Kidney glomerular epithelial cell (primary cell): ENCODE measurements at regions not wholly inside any gene's neighbourhood (a gene's known extent, or its start where the extent isn't known, plus 50 kb on each side); places are given as distances from the start of the nearest gene placed in this dataset.
"Not testable (repeated sequence)": the region's sequence is repeated elsewhere in the genome, so short reads cannot be mapped to it uniquely, and the experiment has no call there.

ENCODE experiments used
- DNase-seq: peaks from one replicate; lab custom pipeline; 2025; lab: John Stamatoyannopoulos, UW

- DNase-seq = no peak
Observed at GRCh38 chr11:15300341-15300740, 185.6 kb downstream of the INSC start.

GRCh38 chr11:15307619-15308024 is 192.9 kb downstream of the INSC start:
- no peak for DNase-seq

GRCh38 chr11:15308840-15309239 is 194.1 kb downstream of the INSC start:
- DNase-seq = no peak

DNA sequence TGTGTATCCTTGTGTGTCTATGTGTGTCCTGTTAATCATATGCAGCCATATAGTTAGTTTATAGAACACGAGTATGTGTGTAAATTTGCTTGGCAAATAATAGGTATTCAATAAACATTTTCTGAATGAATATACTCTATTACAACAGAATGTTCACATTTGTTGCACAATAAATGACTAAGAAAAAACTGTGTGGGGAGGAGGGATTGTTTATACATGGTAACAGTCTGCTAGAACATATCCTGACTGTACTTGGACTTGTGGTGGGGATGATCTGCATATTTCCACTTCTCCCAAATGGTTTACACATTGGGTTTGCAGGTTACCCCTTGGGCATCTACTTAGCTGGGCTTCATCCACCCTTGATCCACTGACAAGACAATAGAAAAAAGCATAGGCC is 194.6 kb downstream of the INSC start:
- no peak for DNase-seq

DNA sequence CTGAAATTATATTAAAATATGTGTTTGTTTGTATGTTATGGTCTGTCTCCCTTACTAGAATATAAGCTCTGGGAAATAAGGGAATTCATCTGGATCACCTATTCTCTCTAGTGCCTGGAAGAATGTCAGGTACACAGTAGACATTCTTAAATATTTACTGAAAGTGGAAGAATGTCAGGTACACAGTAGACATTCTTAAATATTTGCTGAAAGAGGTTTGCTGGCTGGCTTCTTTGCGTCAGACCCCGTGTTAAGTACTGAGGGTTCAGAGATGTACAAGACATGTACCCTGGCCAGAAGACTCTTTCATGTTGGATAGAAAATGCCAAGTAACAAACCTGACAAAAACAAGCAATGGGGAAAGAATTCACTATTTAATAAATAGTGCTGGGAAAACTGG is 199.1 kb downstream of the INSC start:
- no peak for DNase-seq

DNA sequence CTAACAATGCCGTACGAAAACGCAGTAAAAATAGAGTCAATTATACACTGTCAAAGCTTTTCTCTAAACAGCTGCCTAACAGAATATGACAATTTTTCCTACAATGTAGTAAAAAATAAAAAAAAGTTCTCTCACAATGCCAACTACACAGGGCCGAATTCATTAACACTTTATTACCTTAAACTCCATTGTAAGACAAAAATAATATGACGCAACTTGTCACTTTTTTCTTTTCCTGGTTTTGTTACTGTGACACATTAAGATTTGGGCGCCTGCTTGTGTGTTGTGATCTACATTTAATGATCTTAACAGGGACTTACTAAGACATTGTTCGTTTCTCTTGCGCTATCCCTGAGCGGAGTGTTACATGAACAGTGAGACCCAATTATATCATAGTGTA is 204.1 kb downstream of the INSC start:
- DNase-seq = no peak

- no peak for DNase-seq
Observed at GRCh38 chr11:15326520-15326919, 211.8 kb downstream of the INSC start.

DNA sequence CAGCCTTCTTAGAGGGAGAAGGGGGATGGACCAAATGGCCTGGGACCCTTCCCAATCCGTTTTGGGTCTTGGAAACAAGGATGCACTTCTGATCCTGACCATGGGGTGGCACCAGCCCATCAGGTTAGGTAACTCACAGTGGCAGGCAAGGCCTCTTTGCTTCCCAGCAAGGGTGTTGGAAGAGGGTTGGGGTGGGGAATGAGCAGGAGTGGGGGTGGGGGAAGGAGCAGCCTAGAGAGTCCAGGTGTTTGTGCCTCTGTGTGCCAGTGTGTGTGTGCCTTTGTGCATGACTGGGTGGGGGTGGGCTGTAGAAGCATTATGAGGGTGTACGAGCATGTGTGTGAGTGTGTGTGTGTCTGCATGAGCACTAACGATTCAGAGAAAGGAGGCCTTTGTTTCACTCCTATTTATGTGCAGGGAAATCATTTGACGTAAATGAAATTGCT is 213.1 kb downstream of the INSC start:
- DNase-seq = peak; percentile 14

DNA sequence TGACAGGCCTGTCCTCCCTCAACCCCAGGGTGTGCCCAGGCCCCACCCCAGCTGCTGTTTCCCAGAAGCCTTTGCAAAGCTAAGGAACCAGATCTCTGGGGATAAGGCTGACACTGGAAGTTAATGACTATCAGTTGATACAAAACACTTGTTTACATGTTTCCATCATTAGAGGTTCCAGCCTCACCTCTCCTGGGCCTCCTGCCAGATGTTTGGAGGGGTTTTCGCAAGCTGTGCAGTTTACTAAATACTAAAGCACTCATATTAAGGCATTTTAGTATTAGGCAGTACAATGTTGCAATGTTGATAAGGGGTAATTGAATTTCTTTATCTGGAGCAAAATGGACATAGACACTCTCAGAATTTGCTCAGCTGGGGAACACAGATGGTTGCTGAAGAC is 218.7 kb downstream of the INSC start:
- DNase-seq = no peak

DNA sequence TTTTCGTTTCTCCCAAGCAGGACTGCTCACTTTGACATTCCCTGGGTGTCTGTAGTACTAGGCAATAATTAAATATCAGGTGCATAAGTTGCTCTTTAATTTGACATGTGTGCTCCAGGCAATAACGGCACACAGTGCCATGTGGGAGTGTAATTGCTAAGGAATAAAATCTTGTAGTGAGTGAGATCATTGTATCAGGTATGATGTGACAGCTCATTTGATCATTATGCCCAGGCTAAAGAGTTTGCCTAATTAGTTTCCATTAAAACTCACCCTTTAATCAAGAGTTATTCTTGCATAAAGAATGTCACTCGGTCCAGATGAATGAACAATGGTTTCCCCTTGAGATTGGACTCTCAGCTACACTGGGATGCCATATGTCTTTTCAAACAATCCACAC is 220.0 kb downstream of the INSC start:
- no peak for DNase-seq

- no peak for DNase-seq
Observed at GRCh38 chr11:15336021-15336420, 221.3 kb downstream of the INSC start.

DNA sequence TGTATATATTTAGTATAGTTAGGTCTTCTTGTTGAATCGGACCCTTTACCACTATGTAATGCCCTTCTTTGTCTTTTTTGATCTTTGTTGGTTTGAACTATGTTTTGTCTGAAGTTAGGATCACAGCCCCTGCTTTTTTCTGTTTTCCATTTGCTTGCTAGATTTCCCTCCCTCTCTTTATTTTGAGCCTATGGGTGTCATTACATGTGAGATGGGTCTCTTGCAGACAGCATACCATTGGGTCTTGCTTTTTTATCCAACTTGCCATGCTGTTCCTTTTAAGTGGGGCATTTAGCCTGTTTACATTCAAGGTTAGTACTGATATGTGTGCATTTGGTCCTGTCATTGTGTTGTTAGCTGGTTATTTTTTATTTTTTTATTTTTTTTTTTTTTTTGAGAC is 224.6 kb downstream of the INSC start:
- DNase-seq = no peak

DNA sequence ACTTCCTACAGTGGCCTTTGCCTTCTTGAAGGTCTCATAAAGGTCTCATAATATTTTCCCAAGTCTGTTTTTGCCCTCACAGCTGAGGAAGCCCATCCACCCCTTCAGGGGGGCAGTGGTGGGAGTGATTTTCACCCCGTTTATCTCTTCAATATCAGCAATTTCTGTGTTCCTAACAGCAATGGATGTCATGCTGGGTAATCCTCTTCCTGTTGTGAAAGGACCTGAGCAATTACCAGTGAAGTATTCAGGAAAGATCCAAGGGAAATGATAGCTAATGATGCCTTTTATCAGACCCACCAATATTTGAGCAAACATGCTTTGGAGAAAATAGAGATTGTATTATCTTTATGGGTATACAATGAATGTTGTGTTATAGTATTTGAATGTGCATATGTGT is 226.9 kb downstream of the INSC start:
- DNase-seq = no peak

DNA sequence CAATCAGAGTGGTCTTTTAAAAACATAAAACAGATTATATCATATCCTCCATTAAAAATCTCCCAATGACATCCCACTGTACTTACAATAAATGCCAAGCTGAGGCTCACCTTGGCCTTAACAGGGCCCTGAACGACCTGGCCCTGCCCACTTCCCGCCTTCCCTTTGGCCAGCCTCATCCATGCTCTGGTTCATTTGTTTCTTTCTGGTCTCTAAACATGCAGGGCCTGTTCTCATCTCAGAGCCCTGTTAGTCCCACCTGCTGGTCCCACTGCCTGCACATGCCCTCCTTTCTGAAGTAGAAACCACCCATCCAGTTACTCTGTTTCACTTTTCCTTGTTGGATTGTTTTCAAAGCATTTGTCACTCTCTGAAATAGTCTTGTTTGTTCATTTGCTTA is 227.4 kb downstream of the INSC start:
- DNase-seq = no peak

DNA sequence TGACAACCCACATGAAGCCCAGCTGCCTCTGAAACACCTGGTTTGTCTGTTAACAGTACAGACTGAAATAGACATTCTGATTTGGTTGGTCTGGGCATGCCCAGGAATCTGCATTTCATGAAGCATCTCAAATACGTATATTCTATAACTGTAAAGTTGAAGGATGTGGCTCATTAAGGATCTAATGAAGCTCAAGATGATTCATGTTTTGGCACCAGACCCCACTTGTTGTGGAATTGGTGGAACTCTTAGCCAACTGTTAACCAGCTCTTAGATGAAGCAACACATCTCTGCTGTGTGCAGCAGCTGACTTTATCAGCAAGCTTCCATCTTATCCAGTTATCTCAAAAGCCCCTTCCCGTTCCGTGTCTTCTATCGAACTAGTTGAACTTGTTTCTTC is 232.2 kb downstream of the INSC start:
- no peak for DNase-seq

GRCh38 chr11:15347969-15348734 is 233.4 kb downstream of the INSC start:
- no peak for DNase-seq

GRCh38 chr11:15349413-15349812 is 234.7 kb downstream of the INSC start:
- DNase-seq = no peak

- no peak for DNase-seq
Observed at GRCh38 chr11:15361316-15361715, 246.6 kb downstream of the INSC start.

DNA sequence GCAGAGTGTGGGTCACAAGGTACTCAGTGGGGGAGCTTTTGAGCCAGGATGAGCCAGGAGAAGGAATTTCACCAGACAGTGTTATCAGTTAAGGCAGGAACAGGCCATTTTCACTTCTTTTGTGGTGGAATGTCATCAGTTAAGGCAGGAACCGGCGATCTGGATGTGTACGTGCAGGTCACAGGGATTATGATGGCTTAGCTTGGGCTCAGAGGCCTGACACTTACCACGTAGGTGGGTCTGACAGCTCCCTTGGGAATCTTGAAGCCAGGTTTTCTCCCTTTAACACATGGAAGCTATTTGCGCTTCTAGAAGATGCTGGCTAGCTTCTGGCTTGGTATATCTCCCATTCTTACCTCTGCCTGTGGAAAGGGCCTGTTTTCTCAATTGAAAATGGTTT is 250.6 kb downstream of the INSC start:
- DNase-seq = not testable (repeated sequence)

DNA sequence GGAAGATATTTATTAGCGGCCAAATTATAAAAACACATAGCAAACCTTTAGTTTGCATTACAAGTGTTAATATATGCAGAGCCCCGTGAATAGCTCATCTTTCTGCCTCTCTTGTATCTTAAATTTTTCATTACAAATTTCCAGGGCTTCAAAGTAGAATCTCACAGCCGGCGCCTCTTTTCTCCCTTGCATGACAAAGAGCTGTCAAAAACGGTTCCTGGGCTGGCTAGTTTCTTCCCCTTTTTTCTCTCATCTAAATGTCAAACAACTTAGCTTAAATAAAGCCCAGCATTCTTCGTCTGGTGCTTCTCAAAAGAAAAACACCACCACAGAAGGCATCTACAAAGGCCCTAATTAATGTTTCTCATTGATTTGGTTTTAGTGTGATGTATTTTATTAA is 253.0 kb downstream of the INSC start:
- DNase-seq = no peak

- no peak for DNase-seq
Observed at GRCh38 chr11:15370495-15371147, 255.9 kb downstream of the INSC start.

GRCh38 chr11:15371533-15371932 is 256.8 kb downstream of the INSC start:
- no peak for DNase-seq

GRCh38 chr11:15374418-15374817 is 259.7 kb downstream of the INSC start:
- DNase-seq = peak; percentile 43

DNA sequence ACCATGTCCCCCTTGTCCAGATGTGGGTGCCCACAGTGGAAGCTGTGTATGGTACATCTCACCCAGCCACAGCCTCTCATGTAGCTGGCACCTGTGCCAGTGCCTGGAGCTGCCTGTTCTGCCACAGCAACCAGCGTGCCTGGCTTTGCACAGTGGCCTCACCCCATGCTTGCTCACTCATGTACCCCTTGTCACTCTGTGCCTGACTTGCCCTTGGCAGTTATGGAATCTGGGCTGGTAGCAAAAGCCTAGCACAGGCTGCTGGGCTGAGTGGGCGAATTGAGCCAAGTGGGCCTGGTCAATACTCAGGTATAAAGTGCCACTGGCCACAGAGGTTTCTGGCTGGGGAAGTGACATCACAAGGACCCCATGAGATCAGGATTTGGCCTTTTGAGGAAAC is 264.2 kb downstream of the INSC start:
- DNase-seq = no peak
